Sigmoid colon (tissue), 4 donors: ENCODE measurements at regions not wholly inside any gene's neighbourhood (a gene's known extent, or its start where the extent isn't known, plus 50 kb on each side); places are given as distances from the start of the nearest gene placed in this dataset.

ENCODE experiments used
- EP300 ChIP-seq, 4 donors: sonication (generic); formaldehyde crosslinking; IDR thresholded peaks; one replicate each; pipeline ENCODE4 v1.6.1; 2017; ENCODE audit warnings: antibody characterized with exemption in 4 of 4
- POLR2A ChIP-seq, 2 donors: fragments of 450-650 bp; IDR thresholded peaks; one replicate each; pipeline ENCODE4 v1.6.1; 2016; ENCODE audit warnings: antibody characterized with exemption in 2 of 2, mild to moderate bottlenecking in 2 of 2, moderate library complexity in 2 of 2
- POLR2AphosphoS5 ChIP-seq, 4 donors: sonication (generic); formaldehyde crosslinking; IDR thresholded peaks; one replicate each; pipeline ENCODE4 v1.6.1; 2017; ENCODE audit warnings: antibody characterized with exemption in 4 of 4
- TF ChIP-seq, protein P1 (sequence below), 4 experiments: fragments of 450-650 bp in 3 of 4; fragments of 200-600 bp in 1 of 4; IDR thresholded peaks; one replicate each; pipeline ENCODE4 v1.5.1; 2016 to 2019; ENCODE audit warnings: antibody characterized with exemption in 4 of 4, mild to moderate bottlenecking in 3 of 4, moderate library complexity in 2 of 4

DNA sequence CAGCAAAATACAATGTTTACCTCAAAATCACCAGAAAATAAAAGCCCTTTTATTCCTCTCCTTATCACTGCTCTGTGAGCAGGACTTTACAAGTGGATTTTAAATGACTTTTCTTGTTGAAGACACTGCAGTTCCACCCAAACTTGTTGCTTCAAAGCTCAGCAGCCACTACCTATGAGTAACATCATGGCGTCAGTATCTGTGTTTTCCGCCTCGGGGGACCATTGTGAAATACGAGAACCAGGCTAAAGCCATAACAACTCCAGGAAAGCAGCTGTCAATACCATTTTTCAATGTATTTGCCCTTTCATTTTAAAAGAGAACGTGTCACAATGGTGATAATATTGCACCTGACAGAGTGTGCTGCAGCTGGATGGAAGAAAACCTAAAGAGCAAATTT lies 284.0 kb upstream of the RNF32 start:
- TF ChIP-seq, protein P1, sequence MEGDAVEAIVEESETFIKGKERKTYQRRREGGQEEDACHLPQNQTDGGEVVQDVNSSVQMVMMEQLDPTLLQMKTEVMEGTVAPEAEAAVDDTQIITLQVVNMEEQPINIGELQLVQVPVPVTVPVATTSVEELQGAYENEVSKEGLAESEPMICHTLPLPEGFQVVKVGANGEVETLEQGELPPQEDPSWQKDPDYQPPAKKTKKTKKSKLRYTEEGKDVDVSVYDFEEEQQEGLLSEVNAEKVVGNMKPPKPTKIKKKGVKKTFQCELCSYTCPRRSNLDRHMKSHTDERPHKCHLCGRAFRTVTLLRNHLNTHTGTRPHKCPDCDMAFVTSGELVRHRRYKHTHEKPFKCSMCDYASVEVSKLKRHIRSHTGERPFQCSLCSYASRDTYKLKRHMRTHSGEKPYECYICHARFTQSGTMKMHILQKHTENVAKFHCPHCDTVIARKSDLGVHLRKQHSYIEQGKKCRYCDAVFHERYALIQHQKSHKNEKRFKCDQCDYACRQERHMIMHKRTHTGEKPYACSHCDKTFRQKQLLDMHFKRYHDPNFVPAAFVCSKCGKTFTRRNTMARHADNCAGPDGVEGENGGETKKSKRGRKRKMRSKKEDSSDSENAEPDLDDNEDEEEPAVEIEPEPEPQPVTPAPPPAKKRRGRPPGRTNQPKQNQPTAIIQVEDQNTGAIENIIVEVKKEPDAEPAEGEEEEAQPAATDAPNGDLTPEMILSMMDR (IDR thresholded peaks at IDR 0.05): no peak
- TF ChIP-seq POLR2A (IDR thresholded peaks at IDR 0.05): no peak
- no peak for TF ChIP-seq EP300 (IDR thresholded peaks at IDR 0.05)
- TF ChIP-seq POLR2AphosphoS5 (IDR thresholded peaks at IDR 0.05): no peak
